Fibroblast of lung (primary cell): ENCODE measurements at regions not wholly inside any gene's neighbourhood (a gene's known extent, or its start where the extent isn't known, plus 50 kb on each side); places are given as distances from the start of the nearest gene placed in this dataset.
"Not testable (repeated sequence)": the region's sequence is repeated elsewhere in the genome, so short reads cannot be mapped to it uniquely, and the experiment has no call there.

Experiments used
- DNase-seq, 2 donors: peaks; one replicate each; pipeline versions ENCODE4 v3.0.0 to v3.0.0-alpha.2; 2010; ENCODE audit warnings: low read depth in 2 of 2
- H2AFZ ChIP-seq: 2 replicates; pipeline ENCODE4 v1.5.1; 2012; ENCODE audit warnings: low read length, control low read depth, inconsistent platforms
- H3K27ac ChIP-seq: 2 replicates; pipeline ENCODE4 v1.5.1; 2011; ENCODE audit warnings: low read length, control low read depth; ENCODE audit not compliant: insufficient read depth
- H3K27me3 ChIP-seq: 2 replicates; pipeline ENCODE4 v1.5.1; 2011; ENCODE audit warnings: mild to moderate bottlenecking, low read length; ENCODE audit not compliant: control insufficient read depth, insufficient read depth
- H3K36me3 ChIP-seq: 2 replicates; pipeline ENCODE4 v1.5.1; 2011; ENCODE audit warnings: low read length; ENCODE audit not compliant: control insufficient read depth, insufficient read depth
- H3K4me1 ChIP-seq: 2 replicates; pipeline ENCODE4 v1.5.1; 2011; ENCODE audit warnings: low read length; ENCODE audit not compliant: control insufficient read depth, insufficient read depth; ENCODE audit errors: extremely low read depth
- H3K4me2 ChIP-seq: 2 replicates; pipeline ENCODE4 v1.5.1; 2011; ENCODE audit warnings: low read length, control low read depth; ENCODE audit not compliant: insufficient read depth; ENCODE audit errors: extremely low read depth
- H3K4me3 ChIP-seq, 4 experiments: fragments of 200-600 bp in 1 of 4; sonication (generic) in 1 of 4; replicated peaks in 1 of 4; 2 replicates each; pipeline ENCODE4 v1.5.1; 2011 to 2016; ENCODE audit warnings: low read length in 4 of 4, low read depth in 3 of 4, mild to moderate bottlenecking in 3 of 4, control low read depth in 2 of 4, inconsistent platforms in 1 of 4, mixed read lengths in 1 of 4; ENCODE audit not compliant: insufficient read depth in 1 of 4; ENCODE audit errors: control extremely low read depth in 1 of 4
- H3K79me2 ChIP-seq: 2 replicates; pipeline ENCODE4 v1.5.1; 2012; ENCODE audit warnings: mild to moderate bottlenecking, low read length, inconsistent platforms; ENCODE audit not compliant: control insufficient read depth, insufficient read depth
- H3K9ac ChIP-seq: 2 replicates; pipeline ENCODE4 v1.5.1; 2011; ENCODE audit warnings: mild to moderate bottlenecking, low read length, control low read depth; ENCODE audit not compliant: insufficient read depth
- H3K9me3 ChIP-seq: 2 replicates; pipeline ENCODE4 v1.5.1; 2012; ENCODE audit warnings: low read depth, low read length; ENCODE audit not compliant: control insufficient read depth, insufficient read depth
- H4K20me1 ChIP-seq: 2 replicates; pipeline ENCODE4 v1.5.1; 2011; ENCODE audit warnings: low read length; ENCODE audit not compliant: control insufficient read depth, insufficient read depth; ENCODE audit errors: extremely low read depth

DNA sequence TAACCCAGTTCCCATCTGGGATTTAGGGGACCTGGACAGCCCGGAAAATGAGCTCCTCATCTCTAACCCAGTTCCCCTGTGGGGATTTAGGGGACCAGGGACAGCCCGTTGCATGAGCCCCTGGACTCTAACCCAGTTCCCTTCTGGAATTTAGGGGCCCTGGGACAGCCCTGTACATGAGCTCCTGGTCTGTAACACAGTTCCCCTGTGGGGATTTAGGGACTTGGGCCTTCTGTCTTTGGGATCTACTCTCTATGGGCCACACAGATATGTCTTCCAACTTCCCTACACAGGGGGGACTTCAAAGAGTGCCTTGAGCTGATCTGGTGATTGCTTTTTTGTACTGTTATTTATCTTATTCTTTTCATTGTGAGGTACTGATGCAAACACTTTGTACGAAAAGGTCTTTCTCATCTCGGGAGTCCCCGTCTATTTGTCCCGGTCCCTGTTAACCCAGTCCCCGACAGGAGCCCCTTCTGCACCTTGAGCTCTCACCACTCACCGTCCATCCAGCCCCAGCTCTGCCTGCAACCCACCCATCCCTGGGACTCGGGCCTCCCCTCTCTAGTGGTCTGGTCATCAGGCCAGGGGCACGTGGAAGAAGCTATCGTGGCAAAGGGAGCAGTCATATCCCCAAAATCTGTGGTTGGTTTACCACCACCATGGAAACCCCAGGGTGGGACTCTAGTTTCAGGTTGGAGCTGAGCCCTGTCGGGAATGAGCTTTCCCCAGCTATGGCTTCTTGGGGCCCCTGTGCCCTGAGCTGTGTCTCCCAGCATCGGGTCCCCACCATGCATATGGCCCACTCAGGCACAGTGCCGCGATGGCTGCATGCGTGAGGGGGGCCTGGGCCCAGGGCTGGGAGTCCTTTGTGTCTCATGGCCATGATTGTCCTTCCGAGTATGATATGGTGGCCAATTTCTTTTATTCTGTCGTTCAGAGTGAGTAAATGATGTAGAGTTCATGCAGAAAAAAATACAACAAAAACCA lies 270.4 kb upstream of the PLCXD1 start:
- not testable (repeated sequence) for H3K4me1 ChIP-seq, H3K27me3 ChIP-seq, H3K4me2 ChIP-seq, DNase-seq, H3K9me3 ChIP-seq, H2AFZ ChIP-seq, H3K27ac ChIP-seq, H4K20me1 ChIP-seq, H3K79me2 ChIP-seq, H3K9ac ChIP-seq, H3K36me3 ChIP-seq, H3K4me3 ChIP-seq

DNA sequence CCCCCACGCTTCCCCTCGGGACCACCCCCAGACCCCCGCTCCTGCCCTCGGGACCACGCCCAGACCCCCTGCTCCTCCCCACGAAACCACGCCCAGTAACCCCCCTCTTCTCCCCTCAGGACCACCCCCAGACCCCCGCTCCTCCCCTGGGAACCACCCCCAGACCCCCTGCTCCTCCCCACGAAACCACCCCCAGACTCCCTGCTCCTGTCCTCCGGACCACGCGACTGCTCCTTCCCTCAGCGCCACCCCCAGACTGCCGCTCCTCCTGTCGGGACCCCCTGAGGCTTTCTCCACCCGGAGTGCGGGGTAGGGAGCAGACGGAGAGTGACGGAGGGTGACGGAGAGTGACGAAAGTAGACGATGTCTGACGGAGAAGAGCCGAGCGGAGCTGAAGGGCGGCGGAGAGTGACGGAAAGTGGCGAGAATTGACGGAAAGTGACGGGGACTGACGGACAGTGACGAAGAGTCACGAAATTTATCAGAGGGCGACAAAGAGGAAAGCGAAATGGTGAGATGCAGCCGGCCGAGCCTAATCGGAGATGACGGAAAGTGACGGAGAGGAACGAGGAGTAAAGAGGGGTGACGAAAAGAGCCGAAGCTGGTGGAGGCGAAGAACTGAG lies 267.2 kb upstream of the PLCXD1 start:
- H2AFZ ChIP-seq, DNase-seq, H3K27me3 ChIP-seq, H3K79me2 ChIP-seq, H3K36me3 ChIP-seq, H3K4me1 ChIP-seq, H3K4me3 ChIP-seq, H3K27ac ChIP-seq, H3K9me3 ChIP-seq, H3K9ac ChIP-seq, H4K20me1 ChIP-seq, H3K4me2 ChIP-seq: not testable (repeated sequence)

DNA sequence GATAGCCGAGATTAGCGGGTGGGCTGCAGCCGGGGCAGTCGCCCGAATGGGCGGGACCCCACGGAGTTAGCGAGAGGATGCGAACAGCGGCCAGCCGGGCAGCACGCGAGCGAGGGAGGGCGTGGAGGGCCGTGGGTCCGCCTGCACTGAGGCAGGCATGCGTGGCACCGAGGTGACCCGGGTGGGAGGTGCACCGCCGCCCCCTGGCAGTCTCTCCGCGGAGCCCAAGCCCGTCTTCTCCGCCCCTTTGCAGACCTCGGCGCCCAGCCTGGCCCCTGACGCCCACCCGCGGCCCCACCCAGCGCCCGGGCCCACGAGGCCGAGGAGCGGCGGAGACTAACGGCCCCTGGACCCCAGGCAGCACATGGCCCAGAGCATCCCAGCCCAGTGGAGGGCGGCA lies 266.7 kb upstream of the PLCXD1 start:
- not testable (repeated sequence) for H3K4me1 ChIP-seq, H3K36me3 ChIP-seq, H3K9me3 ChIP-seq, H3K79me2 ChIP-seq, DNase-seq, H3K9ac ChIP-seq, H3K27me3 ChIP-seq, H3K27ac ChIP-seq, H2AFZ ChIP-seq, H4K20me1 ChIP-seq, H3K4me3 ChIP-seq, H3K4me2 ChIP-seq

- not testable (repeated sequence) for H3K9ac ChIP-seq, H3K4me1 ChIP-seq
Observed at GRCh38 chrX:18768-19454, 262.3 kb upstream of the PLCXD1 start.

DNA sequence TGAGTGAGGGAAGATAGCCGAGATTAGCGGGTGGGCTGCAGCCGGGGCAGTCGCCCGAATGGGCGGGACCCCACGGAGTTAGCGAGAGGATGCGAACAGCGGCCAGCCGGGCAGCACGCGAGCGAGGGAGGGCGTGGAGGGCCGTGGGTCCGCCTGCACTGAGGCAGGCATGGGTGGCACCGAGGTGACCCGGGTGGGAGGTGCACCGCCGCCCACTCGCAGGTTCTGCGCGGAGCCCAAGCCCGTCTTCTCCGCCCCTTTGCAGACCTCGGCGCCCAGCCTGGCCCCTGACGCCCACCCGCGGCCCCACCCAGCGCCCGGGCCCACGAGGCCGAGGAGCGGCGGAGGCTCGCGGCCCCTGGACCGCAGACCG lies 261.7 kb upstream of the PLCXD1 start:
- not testable (repeated sequence) for H3K27me3 ChIP-seq, H3K27ac ChIP-seq, H3K9me3 ChIP-seq, H4K20me1 ChIP-seq, H3K4me3 ChIP-seq, H3K36me3 ChIP-seq, H3K4me2 ChIP-seq, H3K79me2 ChIP-seq, H3K4me1 ChIP-seq, DNase-seq, H2AFZ ChIP-seq, H3K9ac ChIP-seq

More at GRCh38 chrX:18768-19454, 262.3 kb upstream of the PLCXD1 start:
- H3K36me3 ChIP-seq, H3K9me3 ChIP-seq, H3K27ac ChIP-seq, DNase-seq, H3K4me2 ChIP-seq, H4K20me1 ChIP-seq, H3K4me3 ChIP-seq, H3K79me2 ChIP-seq, H2AFZ ChIP-seq, H3K27me3 ChIP-seq: not testable (repeated sequence)
